DMS53 (cell line): ENCODE measurements at regions not wholly inside any gene's neighbourhood (a gene's known extent, or its start where the extent isn't known, plus 50 kb on each side); places are given as distances from the start of the nearest gene placed in this dataset.

Experiments
- DNase-seq: peaks from one replicate; lab custom pipeline; 2025; lab: John Stamatoyannopoulos, UW

DNA sequence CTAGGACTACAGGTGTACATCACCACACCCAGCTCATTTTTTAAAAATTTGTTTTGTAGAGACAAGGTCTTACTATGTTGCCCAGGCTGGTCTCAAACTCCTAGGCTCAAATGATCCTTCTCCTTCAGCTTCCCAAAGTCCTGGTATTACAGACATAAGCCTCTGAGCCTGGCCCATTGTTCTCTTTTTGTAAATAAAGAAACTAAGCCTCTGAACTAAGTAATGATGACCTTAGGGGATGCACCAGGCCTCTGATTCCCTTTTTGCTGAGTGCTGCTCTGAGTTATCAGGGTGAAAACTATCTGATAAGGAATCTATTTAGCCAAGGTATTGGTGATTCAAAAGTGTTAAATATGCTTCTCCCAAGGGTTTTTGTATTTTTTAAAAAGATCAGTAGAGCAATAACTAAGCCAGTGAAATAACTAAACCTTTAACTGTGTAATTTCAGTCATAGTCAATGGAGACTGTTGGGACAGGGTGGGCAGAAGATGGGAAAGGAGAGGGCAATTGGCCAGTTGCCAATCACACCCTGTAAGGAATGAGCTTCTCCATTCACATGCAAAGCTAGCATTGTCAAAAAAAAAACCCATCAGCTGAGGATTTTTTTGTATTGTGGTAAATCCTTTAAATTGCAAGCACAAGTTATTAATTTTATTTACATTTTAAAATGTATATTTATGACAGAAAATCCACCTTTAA is 194.8 kb upstream of the PFN2 start:
- no peak for DNase-seq

DNA sequence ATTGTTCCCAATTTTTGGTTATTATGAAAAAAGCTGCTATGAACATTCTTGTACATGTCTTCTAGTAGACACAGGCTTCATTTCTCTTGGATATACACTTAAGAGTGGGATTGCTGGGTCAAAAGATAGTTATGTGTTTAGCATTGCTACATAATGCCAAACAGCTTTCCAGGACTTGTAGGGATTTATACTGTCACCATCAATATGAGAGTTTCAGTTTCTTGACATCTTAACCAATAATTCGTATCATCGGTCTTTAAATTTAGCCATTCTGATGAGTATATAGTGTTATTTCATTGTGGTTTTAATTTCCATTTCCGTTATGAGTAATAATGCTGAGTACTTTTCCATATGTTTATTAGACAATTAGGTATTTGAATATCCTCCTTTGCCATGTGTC is 190.3 kb upstream of the PFN2 start:
- DNase-seq: no peak

DNA sequence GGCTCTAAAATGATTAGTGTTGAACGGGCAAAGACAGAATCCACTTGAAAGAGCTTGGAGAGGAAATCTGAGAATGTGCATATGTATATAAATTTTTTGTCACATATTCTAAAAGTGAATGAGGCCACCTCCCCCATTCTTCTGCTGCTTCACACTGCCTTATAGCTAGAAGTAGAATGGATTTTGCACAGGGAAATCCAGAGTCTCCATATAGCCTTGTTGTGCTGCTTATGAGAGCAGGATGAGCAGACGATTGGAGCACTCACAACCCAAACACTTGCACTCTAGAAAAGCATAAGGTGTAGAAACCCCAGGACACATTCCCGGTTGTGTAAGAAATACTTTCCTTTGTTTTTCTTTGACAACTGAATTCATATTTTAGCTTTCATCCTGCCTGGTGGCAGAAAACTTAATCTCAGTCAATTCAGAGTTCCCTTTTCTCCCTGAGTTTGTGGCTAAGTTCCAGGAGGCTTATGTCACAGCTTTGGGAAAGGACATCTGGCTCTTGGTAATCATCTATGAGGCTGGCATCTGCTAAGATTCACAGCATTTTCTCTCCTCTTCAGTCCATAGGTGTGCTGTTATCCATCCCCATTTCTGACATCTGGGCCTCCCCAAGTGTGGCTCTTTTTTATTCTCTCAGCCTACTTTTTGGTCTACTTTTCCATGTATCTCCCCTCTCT is 188.4 kb upstream of the PFN2 start:
- peak; percentile 16 for DNase-seq

DNA sequence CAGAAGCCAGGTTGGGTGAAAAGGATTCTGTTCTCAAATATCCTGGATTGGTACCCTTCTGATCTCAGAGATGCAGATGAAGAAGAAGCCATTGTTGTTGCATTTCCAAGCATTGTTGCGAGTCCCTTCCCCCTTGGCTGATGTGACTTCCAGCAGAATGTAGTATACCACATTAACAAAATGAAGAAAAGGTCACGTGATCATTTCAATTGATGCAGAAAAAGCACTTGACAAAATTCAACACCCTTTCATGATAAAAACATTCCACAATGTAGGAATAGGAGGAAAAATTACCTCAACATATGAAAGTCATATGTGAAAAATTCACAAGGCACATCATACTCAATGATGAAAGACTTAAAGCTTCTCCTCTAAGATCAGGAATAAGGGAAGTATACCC is 181.9 kb upstream of the PFN2 start:
- no peak for DNase-seq

DNA sequence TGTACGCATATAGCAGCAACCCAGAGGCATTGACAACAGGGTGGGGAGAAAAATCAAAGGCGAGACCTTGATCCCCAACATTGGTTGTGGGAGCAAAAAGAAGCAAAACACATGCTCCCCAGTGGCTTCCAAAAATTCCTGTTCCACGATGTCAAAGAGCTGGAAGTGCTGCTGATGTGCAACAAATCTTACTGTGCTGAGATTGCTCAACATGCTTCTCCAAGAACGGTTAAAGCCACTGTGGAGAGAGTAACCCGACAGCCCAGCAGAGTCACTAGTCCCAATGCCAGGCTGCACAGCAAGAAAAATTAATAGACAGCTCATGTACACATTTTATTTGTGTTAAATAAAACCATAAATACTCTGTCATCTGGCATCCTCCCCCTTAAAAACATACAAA is 179.9 kb upstream of the PFN2 start:
- peak; percentile 14 for DNase-seq

DNA sequence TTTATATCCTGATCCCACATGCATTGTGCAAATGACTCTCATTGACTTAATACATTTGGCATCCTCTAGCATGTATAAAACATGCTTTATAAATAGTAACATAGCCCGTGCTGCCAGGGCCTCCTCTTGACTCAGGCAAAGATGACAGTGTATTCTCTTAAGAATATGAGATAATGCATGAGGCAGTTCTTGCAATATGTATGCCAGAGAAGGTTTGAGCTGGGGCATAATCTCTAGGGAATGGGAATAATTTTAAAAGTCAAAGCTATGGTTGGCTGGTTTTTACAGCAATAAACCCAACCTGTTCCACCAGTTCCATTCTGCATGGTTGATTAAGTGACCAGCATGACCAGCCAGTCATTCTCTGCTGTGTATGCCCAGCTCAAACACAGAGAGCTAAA is 179.0 kb upstream of the PFN2 start:
- DNase-seq: peak; percentile 94

DNA sequence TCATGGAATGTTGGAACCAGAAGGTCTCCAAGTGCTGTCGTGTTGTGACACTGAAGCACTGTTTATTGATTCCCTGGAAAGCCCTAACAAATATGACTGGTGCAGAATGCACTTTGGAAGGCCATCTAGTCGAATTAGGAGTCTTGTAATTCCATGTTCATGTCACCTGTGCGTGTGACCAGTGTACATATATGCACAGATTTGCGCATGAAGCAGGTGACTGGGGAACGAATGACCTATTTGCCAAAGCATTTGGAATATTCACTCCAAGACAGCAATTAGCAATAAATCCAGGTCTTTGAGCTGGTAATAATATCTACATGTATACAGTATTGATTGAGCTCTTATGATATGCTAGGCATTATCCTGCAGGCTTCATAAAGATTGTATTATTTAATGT is 177.5 kb upstream of the PFN2 start:
- peak; percentile 29 for DNase-seq

DNA sequence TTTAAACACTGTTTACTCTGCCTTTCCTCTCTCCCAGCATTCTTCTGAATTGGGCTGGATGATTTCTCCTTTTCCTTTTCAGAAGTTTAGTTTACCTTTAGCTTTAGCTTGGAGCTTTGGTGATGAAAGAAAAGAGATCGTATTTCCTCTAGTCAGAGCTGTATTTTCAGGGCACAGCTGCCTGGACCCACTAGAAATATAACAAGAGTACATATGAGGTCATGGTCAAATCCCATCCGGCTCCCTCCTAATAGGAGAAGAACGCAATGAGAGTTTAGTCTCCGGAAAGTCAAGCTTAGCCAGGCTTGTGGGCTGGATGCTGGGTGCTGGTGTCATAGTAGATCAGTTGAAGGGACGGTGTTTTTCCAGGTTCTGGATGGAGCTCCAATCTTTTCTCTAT is 177.1 kb upstream of the PFN2 start:
- DNase-seq: peak; percentile 89

DNA sequence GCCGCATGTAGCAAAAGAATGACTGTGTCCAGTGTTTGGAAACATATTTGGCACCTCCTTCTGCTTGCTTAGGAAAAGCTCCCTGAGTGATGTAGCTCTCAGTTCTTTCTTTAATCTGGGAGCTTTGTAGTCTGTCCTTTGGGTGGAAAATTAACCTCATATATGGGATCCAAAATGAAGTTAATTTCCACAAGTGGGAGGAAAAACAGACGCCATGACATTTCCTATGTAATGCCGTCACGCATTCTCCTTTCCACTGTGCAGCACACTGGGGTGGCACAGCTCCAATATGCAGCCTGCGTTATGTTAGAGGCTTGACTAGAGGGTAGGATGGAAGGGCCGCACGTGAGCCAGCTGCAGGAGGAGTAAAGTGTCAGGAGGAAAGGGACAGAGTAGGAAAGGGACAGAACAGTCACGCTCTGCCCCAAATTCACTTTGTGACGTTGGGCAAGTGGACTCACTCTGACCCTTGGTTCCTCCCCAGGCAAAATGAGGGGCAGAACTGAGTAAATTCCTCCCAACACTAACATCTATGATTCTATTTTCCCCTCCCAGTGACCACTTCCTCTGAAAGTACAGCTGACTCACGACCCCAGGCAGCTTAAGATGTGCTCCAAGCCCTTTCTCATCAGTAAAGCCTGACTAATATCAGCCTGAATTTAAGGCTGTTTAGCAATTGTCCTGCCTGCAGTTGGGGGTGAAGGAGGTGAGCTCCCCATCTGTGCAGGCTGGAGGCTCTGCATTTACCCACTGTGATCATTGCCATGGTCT is 176.5 kb upstream of the PFN2 start:
- DNase-seq: peak; percentile 60

DNA sequence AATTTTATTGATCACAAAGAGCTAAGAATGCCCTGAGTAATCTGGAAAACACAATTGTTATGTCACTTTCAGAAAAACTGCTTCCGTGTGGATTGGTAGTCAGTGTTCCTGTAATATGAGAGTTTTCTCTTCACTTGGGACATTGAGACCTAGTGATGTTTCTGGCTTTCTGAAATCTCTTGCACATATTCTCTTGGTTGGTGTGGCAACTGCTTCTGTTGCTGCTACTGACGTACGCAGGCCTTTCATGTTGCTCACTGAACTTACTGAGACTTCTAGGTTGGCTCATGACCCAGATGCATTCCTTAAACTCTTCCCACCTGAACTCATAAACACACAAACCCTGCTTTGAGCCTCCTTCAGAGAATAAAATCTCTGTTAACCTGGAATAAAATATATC is 175.0 kb upstream of the PFN2 start:
- DNase-seq: no peak

DNA sequence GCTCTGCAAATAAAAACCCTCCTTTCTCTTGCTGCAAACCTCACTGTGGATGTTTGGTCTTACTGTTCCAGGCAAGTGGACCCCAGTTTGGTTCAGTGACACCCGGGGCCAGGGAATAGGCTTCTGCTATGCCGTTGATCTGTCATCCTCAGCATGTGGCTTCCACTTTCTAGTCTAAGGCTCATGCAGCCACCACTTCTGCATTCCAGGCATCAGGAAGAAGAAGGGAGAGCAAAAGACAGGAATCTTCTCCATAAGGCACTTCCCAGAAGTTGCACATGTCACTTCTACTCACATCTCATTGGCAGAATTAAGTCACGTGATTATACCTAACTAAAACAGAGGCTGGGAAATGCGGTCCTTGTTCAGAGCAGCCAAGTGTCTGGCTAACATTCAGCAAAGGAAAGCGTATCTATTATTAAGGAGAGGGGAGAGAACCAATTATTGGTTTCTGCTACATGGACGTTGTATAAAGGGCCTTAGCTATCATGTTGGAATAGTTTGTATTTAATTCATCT is 173.6 kb upstream of the PFN2 start:
- DNase-seq: no peak

DNA sequence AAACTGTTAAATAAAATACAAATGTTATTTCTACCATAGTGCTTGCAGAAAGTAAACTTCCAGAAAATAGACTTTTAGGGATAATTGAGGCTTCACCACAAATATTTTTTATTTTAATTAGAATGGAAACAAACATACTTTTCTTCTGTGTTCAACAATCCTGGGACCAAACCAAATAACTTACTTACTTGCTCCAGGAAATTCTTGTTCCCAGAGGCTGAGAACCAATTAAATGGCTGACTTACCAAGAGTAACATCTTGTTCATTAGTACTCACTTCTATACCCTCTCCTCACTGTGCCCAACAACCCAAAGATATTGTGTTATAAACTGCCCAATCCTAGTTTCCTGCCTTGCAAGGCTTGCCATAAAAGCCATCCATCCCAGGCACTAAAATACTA is 172.2 kb upstream of the PFN2 start:
- no peak for DNase-seq

DNA sequence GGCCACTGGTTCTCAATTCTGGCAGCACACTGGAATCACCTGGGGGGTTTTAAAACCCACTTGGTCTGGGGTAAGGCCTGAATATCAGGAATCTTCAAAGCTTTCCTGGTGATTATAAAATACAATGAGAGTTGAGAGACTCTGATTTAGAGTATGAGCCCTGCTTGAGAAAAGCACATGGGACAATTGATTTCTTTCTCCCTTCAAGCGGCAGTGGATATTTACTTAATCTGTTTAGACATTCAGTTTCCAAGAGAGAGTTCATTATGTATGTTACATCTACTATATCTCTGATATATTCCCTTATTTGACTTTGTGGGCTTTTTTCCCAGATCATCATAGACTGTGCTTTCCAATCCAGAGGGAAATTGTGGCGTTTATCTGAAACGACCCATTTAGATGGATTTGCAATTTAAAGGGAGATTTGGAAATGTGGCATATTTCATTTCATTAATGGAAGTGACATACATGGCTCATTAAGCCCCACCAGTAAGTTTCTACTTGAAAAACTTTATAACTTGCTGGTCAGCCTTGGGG is 171.2 kb upstream of the PFN2 start:
- no peak for DNase-seq

DNA sequence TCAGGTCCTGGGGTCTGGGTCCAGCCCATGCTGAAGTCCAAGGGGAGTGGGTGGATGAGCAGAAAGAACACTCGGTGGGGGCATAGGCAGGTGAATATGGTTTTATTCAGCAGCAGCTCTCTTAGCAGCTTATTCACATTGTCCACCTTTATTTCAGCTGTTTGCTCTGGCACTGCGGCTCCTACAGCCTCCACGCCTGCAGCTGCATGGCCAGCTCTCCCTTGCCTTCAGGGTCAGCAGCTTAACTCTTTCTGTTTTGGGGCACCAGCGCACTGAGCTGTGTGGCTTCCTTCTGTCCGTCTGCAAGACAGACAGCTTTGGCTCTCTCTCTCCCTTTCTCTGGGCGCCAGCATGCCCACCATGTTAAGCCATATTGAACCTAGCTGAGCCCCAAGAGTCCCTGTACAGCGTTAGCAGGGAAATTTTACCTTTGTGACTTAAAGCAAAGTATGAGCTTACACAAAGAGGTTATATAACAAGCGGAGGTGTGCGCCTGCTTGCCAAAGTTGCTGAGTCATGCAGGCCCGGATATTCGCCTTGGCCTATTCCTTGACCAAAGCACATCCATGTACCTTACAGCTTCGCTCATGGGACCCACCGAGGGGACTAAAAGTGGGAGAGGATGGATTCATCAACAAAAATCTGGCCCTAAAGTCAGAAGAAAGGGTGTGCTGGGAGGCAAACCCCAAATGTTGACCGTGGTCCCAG is 170.1 kb upstream of the PFN2 start:
- DNase-seq: no peak

DNA sequence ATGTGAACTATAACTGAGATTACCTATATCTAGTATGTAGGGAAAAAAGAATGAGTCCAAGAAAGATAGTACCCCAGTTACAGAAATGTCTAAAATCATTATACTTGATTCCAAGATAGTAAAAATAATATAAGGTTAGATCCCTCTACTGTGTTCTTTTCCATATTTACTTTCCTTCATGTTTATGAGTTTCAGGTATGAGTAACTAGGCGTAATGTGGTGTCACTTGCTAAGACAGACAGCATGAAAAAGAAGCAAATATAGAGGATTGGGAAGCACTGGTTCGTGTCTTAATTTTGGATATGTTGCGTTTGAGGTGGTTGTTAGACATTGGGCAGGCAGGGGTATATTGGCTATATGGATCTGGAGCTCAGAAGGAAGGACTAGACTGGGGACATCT is 168.1 kb upstream of the PFN2 start:
- DNase-seq: no peak

DNA sequence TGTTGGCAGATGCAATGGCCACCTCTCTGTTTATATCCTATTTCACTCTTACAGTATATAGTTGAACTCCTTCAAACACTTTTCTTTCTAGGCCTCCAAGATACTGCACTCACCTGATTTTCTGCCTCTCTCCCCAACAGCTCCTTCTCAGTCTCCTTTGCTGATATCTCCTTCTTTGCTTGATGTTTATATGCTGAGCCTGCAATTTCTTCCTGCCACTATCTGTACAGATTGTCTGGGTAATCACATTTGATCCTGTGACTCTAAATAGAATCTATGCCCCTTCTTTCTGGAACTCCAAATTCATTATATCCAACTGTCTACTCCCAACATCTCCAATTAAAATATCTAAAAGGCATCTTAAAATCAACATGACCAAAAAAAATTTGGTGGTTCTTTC is 165.5 kb upstream of the PFN2 start:
- DNase-seq: no peak

DNA sequence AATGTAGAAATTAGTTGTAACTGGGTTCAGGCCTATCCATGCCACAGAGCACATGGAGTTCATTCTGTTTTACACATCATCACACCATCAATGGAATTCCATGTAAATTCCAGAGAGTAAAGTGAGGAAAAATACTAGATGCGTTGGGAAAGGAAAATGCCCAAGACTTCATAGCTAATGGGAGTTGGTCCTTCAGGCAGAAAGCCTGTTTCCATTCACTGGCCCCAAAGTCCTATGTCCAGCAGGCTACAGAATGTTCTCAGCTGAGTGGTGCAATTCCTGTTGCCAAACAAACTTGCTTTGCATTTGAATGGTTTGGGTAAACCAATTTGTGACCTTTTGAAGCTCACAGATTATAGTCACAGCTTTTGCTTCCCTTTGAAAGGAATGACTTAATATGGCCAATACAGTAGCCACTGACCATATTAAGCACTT is 164.6 kb upstream of the PFN2 start:
- no peak for DNase-seq

DNA sequence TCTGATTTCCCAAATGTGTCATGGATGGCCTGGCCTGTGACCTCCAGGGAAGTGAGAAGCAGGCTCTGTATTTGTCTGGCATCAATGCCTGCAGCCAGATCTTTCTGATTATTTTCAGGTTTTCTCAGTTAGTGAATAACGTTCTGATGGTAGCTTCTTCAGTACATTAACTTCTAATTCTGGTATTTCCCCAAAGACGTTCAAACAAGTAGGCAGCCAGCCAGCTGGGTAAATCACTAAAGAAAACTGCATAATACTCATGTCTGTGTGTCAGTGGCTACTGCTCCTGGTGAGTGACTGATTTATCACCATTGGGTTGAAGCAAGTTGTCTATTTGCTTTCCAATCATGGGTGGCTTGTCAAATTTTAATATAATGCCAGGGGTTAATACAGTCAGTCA is 162.6 kb upstream of the PFN2 start:
- DNase-seq: no peak

DNA sequence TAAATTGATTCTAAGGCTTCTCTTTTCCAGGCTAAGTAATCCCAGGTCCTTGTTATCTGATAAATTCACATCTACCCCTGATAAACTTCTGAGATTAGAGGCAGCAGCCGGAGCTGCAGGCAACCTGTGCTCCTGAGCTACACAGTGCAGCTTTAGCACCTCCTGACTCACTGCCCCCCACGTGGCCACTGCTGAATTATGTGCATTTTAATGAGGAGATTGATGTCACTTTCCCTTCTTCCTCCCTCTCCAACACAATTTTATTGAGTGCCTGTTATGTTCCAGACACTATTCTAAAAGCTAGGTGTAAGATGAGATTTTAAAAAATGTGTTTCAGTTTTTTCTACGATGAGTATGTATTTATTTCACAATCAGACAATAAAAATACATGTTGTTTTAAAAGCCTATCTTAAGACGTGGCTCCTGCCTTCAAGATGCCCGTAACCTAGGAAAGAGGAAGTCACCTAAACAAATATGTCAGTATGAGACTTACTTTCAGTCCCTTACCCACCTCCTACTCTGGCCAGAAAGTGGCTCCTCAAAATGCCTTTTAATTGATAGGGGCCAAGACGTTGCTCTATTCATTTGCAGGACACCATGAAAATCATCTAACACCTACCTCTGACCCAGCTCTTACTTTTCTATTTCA is 161.5 kb upstream of the PFN2 start:
- DNase-seq: no peak

DNA sequence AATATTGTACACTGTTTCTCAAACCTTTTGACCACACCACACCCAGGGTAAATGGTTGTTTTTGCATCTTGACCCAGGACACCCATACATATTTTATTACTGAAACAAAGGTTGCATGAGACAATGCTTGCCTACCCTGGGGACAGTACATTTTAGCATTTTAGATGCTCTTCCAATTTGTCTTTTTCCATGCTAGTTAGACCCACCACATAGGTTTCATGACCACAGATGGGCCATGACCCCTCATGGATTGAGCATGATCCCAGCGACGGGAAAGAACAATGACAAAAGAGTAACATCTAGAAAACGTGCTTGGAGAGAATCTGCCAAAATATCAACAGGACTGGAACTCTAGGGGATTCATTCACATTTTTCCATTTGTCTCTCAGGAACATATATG is 161.0 kb upstream of the PFN2 start:
- no peak for DNase-seq

DNA sequence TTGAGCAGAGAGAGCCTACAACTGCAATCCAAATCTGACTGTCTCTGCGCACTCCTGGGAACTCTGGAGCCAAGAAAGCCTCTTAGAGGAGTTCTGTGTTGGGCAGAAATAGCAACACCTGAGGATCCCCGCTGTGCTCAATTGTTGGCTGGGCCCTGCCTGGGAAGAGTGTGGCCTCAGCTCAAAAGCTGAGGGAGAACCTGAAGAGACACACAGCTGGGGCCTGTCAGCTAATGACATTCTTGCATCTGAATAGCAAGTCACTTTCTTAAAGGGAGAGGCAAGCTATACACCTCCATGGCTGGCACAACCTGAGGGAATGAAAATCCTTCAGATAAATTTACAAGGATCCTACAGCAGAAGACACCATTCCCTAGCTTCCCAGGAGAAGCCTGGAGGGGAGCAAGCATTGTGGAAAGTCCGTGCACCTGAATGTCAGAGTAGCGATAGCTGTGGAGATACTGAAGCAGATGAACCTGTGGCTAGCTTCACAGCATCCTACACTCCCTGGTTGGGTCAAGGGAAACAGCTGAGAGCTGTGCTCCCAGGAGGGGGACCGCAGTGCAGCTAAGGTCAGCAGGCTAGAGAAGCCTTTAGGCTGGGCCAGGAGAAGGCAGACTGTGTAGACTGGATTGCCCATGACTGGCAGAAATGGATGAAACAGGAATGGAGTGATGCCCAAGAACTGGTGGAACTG is 159.9 kb upstream of the PFN2 start:
- DNase-seq: no peak
